ENCODE measurements at regions not wholly inside any gene's neighbourhood (a gene's known extent, or its start where the extent isn't known, plus 50 kb on each side); places are given as distances from the start of the nearest gene placed in this dataset.

DNA sequence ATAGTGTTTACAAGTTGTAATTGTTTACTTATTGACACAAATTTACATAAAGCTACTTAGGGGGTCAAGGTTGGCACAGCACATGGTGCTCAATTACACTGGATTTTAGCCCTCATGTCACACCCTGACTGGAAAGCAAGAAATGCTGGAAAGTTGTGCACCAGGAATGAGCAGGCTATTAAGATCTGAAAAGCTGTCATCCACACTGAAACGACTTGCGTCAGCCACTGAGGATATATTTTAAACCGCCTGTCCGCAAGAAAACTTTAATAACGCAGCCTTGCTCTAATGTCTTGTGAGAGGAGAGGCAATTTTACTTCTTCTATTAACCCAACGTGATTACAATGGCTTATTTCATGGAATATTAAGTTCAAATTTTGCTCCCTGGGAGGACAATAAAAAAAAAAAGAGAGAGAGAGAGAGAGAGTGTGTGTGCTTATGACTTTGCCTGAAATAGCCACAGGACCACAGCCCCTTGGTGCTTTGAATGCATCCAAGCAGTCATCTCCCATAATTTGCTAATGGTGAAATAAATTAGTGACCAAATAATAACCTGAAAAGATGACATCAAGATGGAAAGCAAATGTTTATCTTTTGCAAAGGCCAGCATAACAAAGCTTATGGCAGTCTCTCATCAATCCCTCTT lies 425.4 kb upstream of the PSMD7 start:
- Histone ChIP-seq H3K27me3 (ENCODE audit: control insufficient read depth, insufficient read depth, low read length, poor library complexity, severe bottlenecking) (no peaks in the 10 kb centered on the region), H3K27ac (ENCODE audit: low read depth, low read length) (no peak overlapping the region), H3K9me3 (ENCODE audit: control insufficient read depth, low read length) (no peaks in the 10 kb centered on the region), H3K9ac (ENCODE audit: extremely low read depth, low read length, poor library complexity, severe bottlenecking) (no peak overlapping the region), H3K4me3 (ENCODE audit: low read length) (no peak overlapping the region), H3K36me3 (ENCODE audit: control insufficient read depth, insufficient read depth, low read length) (no peaks in the 10 kb centered on the region), H3K4me1 (ENCODE audit: control insufficient read depth, insufficient read depth, low read length) (no peaks in the 10 kb centered on the region)
- TF ChIP-seq, protein P1, sequence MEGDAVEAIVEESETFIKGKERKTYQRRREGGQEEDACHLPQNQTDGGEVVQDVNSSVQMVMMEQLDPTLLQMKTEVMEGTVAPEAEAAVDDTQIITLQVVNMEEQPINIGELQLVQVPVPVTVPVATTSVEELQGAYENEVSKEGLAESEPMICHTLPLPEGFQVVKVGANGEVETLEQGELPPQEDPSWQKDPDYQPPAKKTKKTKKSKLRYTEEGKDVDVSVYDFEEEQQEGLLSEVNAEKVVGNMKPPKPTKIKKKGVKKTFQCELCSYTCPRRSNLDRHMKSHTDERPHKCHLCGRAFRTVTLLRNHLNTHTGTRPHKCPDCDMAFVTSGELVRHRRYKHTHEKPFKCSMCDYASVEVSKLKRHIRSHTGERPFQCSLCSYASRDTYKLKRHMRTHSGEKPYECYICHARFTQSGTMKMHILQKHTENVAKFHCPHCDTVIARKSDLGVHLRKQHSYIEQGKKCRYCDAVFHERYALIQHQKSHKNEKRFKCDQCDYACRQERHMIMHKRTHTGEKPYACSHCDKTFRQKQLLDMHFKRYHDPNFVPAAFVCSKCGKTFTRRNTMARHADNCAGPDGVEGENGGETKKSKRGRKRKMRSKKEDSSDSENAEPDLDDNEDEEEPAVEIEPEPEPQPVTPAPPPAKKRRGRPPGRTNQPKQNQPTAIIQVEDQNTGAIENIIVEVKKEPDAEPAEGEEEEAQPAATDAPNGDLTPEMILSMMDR (conservative IDR thresholded peaks at IDR 0.05), result no peak
- WGBS, 2 experiments (ENCODE audit: insufficient coverage in 1 of 2, insufficient read length in 1 of 2), result 80 to 92% methylated on average over 2 to 6 of the region's 6 CpGs
- no peak overlapping the region for H3K27ac Mint-ChIP-seq
- DNase-seq, result no peak
- H3K4me1 Mint-ChIP-seq, result peaks cover 4% of the 10 kb centered on the region
- H3K4me3 Mint-ChIP-seq, result no peak overlapping the region
- no peaks in the 10 kb centered on the region for H3K36me3 Mint-ChIP-seq (ENCODE audit: low read depth)
- H3K27me3 Mint-ChIP-seq (ENCODE audit: insufficient read depth), result peaks cover 2% of the 10 kb centered on the region
- H3K9me3 Mint-ChIP-seq, result no peaks in the 10 kb centered on the region

DNA sequence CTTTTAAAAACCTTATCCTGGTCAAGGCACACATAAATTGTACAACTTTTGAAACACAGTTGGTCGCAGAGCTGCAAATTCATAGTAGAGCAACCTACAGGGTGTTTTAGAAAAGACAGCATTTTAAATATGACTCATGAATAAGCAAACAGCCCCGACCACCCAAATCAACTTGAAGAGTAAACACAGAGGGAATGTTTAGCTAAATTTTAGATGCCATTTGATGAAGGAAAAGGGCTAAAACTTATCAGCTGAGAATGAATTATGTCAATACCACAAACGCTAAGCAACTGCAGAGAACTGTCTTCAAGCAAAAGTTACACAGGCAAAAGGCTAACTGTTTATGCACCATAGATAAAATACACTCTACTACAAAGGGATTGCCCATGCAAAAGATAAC lies 427.5 kb upstream of the PSMD7 start:
- Histone ChIP-seq H3K9me3 (ENCODE audit: control insufficient read depth, low read length) (no peaks in the 10 kb centered on the region), H3K4me3 (ENCODE audit: low read length) (no peak overlapping the region), H3K36me3 (ENCODE audit: control insufficient read depth, insufficient read depth, low read length) (no peaks in the 10 kb centered on the region), H3K4me1 (ENCODE audit: control insufficient read depth, insufficient read depth, low read length) (no peaks in the 10 kb centered on the region), H3K9ac (ENCODE audit: extremely low read depth, low read length, poor library complexity, severe bottlenecking) (no peak overlapping the region), H3K27me3 (ENCODE audit: control insufficient read depth, insufficient read depth, low read length, poor library complexity, severe bottlenecking) (no peaks in the 10 kb centered on the region), H3K27ac (ENCODE audit: low read depth, low read length) (no peak overlapping the region)
- H3K36me3 Mint-ChIP-seq (ENCODE audit: low read depth), result no peaks in the 10 kb centered on the region
- H3K4me1 Mint-ChIP-seq, result peaks cover 4% of the 10 kb centered on the region
- no peak overlapping the region for H3K27ac Mint-ChIP-seq
- TF ChIP-seq, protein P1 (conservative IDR thresholded peaks at IDR 0.05), result no peak
- H3K27me3 Mint-ChIP-seq (ENCODE audit: insufficient read depth), result peaks cover 2% of the 10 kb centered on the region
- DNase-seq, result no peak
- 93 to 94% methylated on average over 2 to 3 of the region's 3 CpGs for WGBS, 2 experiments (ENCODE audit: insufficient coverage in 1 of 2, insufficient read length in 1 of 2)
- H3K4me3 Mint-ChIP-seq, result no peak overlapping the region
- H3K9me3 Mint-ChIP-seq, result no peaks in the 10 kb centered on the region

DNA sequence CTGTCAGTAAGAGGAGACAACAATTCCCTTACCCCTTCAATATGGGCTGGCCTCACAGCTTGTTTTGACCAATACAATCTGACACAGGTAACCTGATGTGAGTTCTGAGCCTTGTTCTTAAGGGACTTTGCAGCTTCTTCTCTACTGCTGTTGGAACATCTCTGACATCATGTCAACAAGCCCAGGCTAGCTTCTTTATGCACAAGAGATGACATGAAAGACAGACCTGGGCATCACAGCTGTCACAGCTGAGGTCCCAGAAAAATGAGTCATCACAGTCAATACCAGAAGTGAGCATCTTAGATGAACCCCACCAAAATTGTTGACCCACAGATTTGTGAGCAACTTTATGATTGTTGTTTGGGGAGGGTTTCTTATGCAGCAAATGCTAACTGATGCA lies 431.7 kb upstream of the PSMD7 start:
- Histone ChIP-seq H3K4me1 (ENCODE audit: control insufficient read depth, insufficient read depth, low read length) (no peaks in the 10 kb centered on the region), H3K27ac (ENCODE audit: low read depth, low read length) (no peak overlapping the region), H3K4me3 (ENCODE audit: low read length) (no peak overlapping the region), H3K36me3 (ENCODE audit: control insufficient read depth, insufficient read depth, low read length) (no peaks in the 10 kb centered on the region), H3K27me3 (ENCODE audit: control insufficient read depth, insufficient read depth, low read length, poor library complexity, severe bottlenecking) (no peaks in the 10 kb centered on the region), H3K9me3 (ENCODE audit: control insufficient read depth, low read length) (no peaks in the 10 kb centered on the region), H3K9ac (ENCODE audit: extremely low read depth, low read length, poor library complexity, severe bottlenecking) (no peak overlapping the region)
- H3K36me3 Mint-ChIP-seq (ENCODE audit: low read depth), result no peaks in the 10 kb centered on the region
- no peak overlapping the region for H3K27ac Mint-ChIP-seq
- peaks cover 2% of the 10 kb centered on the region for H3K27me3 Mint-ChIP-seq (ENCODE audit: insufficient read depth)
- no peak for DNase-seq
- TF ChIP-seq, protein P1 (conservative IDR thresholded peaks at IDR 0.05), result no peak
- H3K4me1 Mint-ChIP-seq, result no peaks in the 10 kb centered on the region
- H3K9me3 Mint-ChIP-seq, result no peaks in the 10 kb centered on the region
- no peak overlapping the region for H3K4me3 Mint-ChIP-seq

All from endodermal cell (in vitro differentiated cells).